ENCODE measurements at regions not wholly inside any gene's neighbourhood (a gene's known extent, or its start where the extent isn't known, plus 50 kb on each side); places are given as distances from the start of the nearest gene placed in this dataset.

GRCh38 chr3:99505200-99505599 lies 133.2 kb upstream of the COL8A1 start:
- TF ChIP-seq CTCF (IDR thresholded peaks at IDR 0.05) = no peak
- TF ChIP-seq POLR2A (IDR thresholded peaks at IDR 0.05) = no peak
